ENCODE measurements at regions not wholly inside any gene's neighbourhood (a gene's known extent, or its start where the extent isn't known, plus 50 kb on each side); places are given as distances from the start of the nearest gene placed in this dataset.

DNA sequence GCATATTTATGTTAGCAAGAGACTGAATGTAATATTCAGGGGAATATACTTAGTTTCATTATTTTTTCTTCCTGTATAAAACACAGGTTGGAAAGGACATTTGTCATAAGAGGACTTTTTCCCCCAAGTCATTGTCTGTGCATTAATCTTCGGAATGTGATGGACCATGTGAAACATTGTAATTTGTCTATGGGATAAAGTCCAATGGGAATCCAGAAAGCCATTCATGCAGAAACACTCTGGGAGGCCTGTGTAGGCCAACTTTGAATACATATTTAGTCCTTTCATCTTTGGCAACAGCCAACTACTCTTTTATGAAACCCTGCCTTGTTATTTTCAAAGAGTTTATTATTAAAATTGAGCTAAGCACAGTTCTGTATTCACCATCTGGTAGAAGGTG lies 386.4 kb downstream of the PIK3C3 start:
- no peaks in the 10 kb centered on the region for H3K79me2 ChIP-seq (ENCODE audit: control insufficient read depth, insufficient read depth, low read length)
- ChIA-PET CTCF (no interaction called here), POLR2A (no interaction called here)
- FAIRE-seq (no peak), DNase-seq (ENCODE audit: low read depth, low spot score) (no peak)
- no peaks in the 10 kb centered on the region for H3K9me1 ChIP-seq (replicated peaks; ENCODE audit: control insufficient read depth, extremely low read depth, insufficient read depth, low read length)
- no peaks in the 10 kb centered on the region for H3K27me3 ChIP-seq (ENCODE audit: control insufficient read depth in 2 of 2, insufficient read depth in 2 of 2, low read length in 2 of 2)
- dilution Hi-C loops (cut with MboI; ENCODE audit: extremely low pct_ligation_motif_present, low sequenced_read_pairs), result no loop called here
- H3K9ac ChIP-seq (replicated peaks; ENCODE audit: extremely low read depth, insufficient read depth, low read length), result no peak overlapping the region
- BruUV-seq (replicated peaks), result no TSS peak
- H3K4me3 ChIP-seq (replicated peaks in 1 of 3; ENCODE audit: insufficient read depth in 1 of 3, low read depth in 1 of 3, low read length in 3 of 3), result no peak overlapping the region
- no peak overlapping the region for H3K27ac ChIP-seq (ENCODE audit: insufficient read depth, low read depth, low read length)
- intact Hi-C loops (cut with micrococcal nuclease), result no loop called here
- no peak overlapping the region for H2AFZ ChIP-seq (ENCODE audit: low read depth, low read length)
- no peak for TF ChIP-seq POLR2A (IDR thresholded peaks at IDR 0.05; ENCODE audit: low read depth, low read length)
- TF ChIP-seq, protein P1, sequence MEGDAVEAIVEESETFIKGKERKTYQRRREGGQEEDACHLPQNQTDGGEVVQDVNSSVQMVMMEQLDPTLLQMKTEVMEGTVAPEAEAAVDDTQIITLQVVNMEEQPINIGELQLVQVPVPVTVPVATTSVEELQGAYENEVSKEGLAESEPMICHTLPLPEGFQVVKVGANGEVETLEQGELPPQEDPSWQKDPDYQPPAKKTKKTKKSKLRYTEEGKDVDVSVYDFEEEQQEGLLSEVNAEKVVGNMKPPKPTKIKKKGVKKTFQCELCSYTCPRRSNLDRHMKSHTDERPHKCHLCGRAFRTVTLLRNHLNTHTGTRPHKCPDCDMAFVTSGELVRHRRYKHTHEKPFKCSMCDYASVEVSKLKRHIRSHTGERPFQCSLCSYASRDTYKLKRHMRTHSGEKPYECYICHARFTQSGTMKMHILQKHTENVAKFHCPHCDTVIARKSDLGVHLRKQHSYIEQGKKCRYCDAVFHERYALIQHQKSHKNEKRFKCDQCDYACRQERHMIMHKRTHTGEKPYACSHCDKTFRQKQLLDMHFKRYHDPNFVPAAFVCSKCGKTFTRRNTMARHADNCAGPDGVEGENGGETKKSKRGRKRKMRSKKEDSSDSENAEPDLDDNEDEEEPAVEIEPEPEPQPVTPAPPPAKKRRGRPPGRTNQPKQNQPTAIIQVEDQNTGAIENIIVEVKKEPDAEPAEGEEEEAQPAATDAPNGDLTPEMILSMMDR (IDR thresholded peaks at IDR 0.05; ENCODE audit: extremely low read depth in 1 of 2, insufficient read depth in 1 of 2, low read depth in 1 of 2, low read length in 2 of 2), result no peak
- TF ChIP-seq FOS (IDR thresholded peaks at IDR 0.05; ENCODE audit: borderline replicate concordance, insufficient read depth, low read length), result no peak
- no peak for TF ChIP-seq JUN (IDR thresholded peaks at IDR 0.05; ENCODE audit: borderline replicate concordance, insufficient read depth, insufficient read length, low read depth)
- no peak for TF ChIP-seq POLR2AphosphoS5 (IDR thresholded peaks at IDR 0.05; ENCODE audit: insufficient read depth, low read depth, low read length)
- TF ChIP-seq, protein P2, sequence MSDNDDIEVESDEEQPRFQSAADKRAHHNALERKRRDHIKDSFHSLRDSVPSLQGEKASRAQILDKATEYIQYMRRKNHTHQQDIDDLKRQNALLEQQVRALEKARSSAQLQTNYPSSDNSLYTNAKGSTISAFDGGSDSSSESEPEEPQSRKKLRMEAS (IDR thresholded peaks at IDR 0.05; ENCODE audit: insufficient read depth, insufficient read length), result no peak
- no peak for TF ChIP-seq MYC (IDR thresholded peaks at IDR 0.05; ENCODE audit: low read depth, low read length)
- no peak for TF ChIP-seq GATA2 (IDR thresholded peaks at IDR 0.05; ENCODE audit: insufficient read depth, insufficient read length, low read depth, low read length)
- TF ChIP-seq EZH2 (IDR thresholded peaks at IDR 0.05; ENCODE audit: borderline replicate concordance, low read depth, low read length, severe bottlenecking), result no peak
- H3K36me3 ChIP-seq (ENCODE audit: control insufficient read depth in 2 of 2, extremely low read depth in 1 of 2, insufficient read depth in 2 of 2, low read length in 2 of 2), result no peaks in the 10 kb centered on the region
- no peak overlapping the region for H3K4me2 ChIP-seq (ENCODE audit: insufficient read depth, low read length)
- no peaks in the 10 kb centered on the region for H4K20me1 ChIP-seq (replicated peaks; ENCODE audit: control insufficient read depth, extremely low read depth, insufficient read depth, low read length)
- H3K4me1 ChIP-seq (ENCODE audit: control insufficient read depth, extremely low read depth, insufficient read depth, low read length), result no peaks in the 10 kb centered on the region
- H3K9me3 ChIP-seq (replicated peaks; ENCODE audit: control insufficient read depth, insufficient read depth, low read length), result no peaks in the 10 kb centered on the region

Data from endothelial cell of umbilical vein (primary cell).